A549 (cell line): ENCODE measurements at regions not wholly inside any gene's neighbourhood (a gene's known extent, or its start where the extent isn't known, plus 50 kb on each side); places are given as distances from the start of the nearest gene placed in this dataset.

Experiments
- ATAC-seq, 2 experiments: fragments of 200-7000 bp in 1 of 2; fragments of >200 bp in 1 of 2; cut with Nextera tagmentation in 1 of 2; cut with Tn5 transposase in 1 of 2; 3 replicates each; pipeline versions ENCODE4 v1.8.0 to v1.9.1; 2018 to 2020; ENCODE audit warnings: mild to moderate bottlenecking in 1 of 2, moderate library complexity in 1 of 2
- CTCF ChIA-PET: fragments of 300-600 bp; sonication (Branson Sonifier 250); formaldehyde crosslinking; extraction: SDS; loops from one replicate; lab custom pipeline; 2021; ENCODE audit warnings: antibody characterized with exemption, inconsistent platforms; lab: Yijun Ruan, JAX
- POLR2A ChIA-PET: fragments of 350-600 bp; formaldehyde crosslinking; extraction: SDS; loops from one replicate; lab custom pipeline; 2021; ENCODE audit warnings: antibody characterized with exemption, inconsistent platforms; lab: Yijun Ruan, JAX
- DNase-seq, 2 experiments: peaks; one replicate each; pipeline versions ENCODE4 v3.0.0 to v3.0.0-alpha.2; 2011 to 2016; ENCODE audit warnings: low read depth in 1 of 2, low spot score in 1 of 2
- FAIRE-seq: peaks from 2 replicates; lab custom pipeline; 2011; peaks lifted over from hg19 to GRCh38; lab: Jason Lieb, UNC
- H3K27ac ChIP-seq, 2 experiments: fragments of >200 bp; sonication (Bioruptor Twin); formaldehyde crosslinking; 3 replicates each; pipeline ENCODE4 v1.5.1; 2016 to 2017
- H3K4me1 ChIP-seq: fragments of >200 bp; sonication (Bioruptor Twin); formaldehyde crosslinking; 3 replicates; pipeline ENCODE4 v1.6.1; 2016
- H3K4me2 ChIP-seq: fragments of >200 bp; sonication (Bioruptor Twin); formaldehyde crosslinking; 3 replicates; pipeline ENCODE4 v1.6.1; 2016
- H3K4me3 ChIP-seq: fragments of >200 bp; sonication (Bioruptor Twin); formaldehyde crosslinking; 3 replicates; pipeline ENCODE4 v1.5.1; 2016
- H3K9me3 ChIP-seq: fragments of >200 bp; sonication (Bioruptor Twin); formaldehyde crosslinking; 3 replicates; pipeline ENCODE4 v1.6.1; 2016
- CEBPB ChIP-seq, 2 experiments: fragments of >200 bp in 1 of 2; sonication (Bioruptor Twin) in 1 of 2; formaldehyde crosslinking in 1 of 2; IDR thresholded peaks; 2 replicates each; pipeline ENCODE4 v1.6.1; 2012 to 2016
- ELK1 ChIP-seq: fragments of 150-350 bp; IDR thresholded peaks from 2 replicates; pipeline ENCODE4 v1.6.1; 2014; ENCODE audit warnings: low read depth, mild to moderate bottlenecking, low read length
- ESRRA ChIP-seq: fragments of 150-350 bp; IDR thresholded peaks from 2 replicates; pipeline ENCODE4 v1.6.1; 2014; ENCODE audit warnings: mild to moderate bottlenecking, low read length, borderline replicate concordance
- FOXS1 ChIP-seq: fragments of 250-450 bp; sonication (Bioruptor Pico); IDR thresholded peaks from 2 replicates; pipeline ENCODE4 v1.5.0; 2020; ENCODE audit warnings: mild to moderate bottlenecking, moderate library complexity
- GATA3 ChIP-seq: IDR thresholded peaks from 2 replicates; pipeline ENCODE4 v1.6.1; 2012; ENCODE audit warnings: borderline replicate concordance
- HDAC2 ChIP-seq: fragments of 200-600 bp; sonication (generic); IDR thresholded peaks from 2 replicates; pipeline ENCODE4 v1.6.1; 2016
- HOXA7 ChIP-seq: fragments of 250-450 bp; sonication (Bioruptor Pico); IDR thresholded peaks from 2 replicates; pipeline ENCODE4 v1.5.0; 2020; ENCODE audit warnings: mild to moderate bottlenecking, moderate library complexity
- HOXB5 ChIP-seq: fragments of 250-450 bp; sonication (Bioruptor Pico); IDR thresholded peaks from 2 replicates; pipeline ENCODE4 v1.5.0; 2020; ENCODE audit warnings: mild to moderate bottlenecking, moderate library complexity
- JUN ChIP-seq, 2 experiments: fragments of >200 bp; sonication (Bioruptor Twin); formaldehyde crosslinking; IDR thresholded peaks; 2 replicates in 1 of 2; 3 replicates in 1 of 2; pipeline ENCODE4 v1.6.1; 2016 to 2017
- JUNB ChIP-seq: fragments of >200 bp; sonication (Bioruptor Twin); formaldehyde crosslinking; IDR thresholded peaks from 2 replicates; pipeline ENCODE4 v1.6.1; 2016
- KDM1A ChIP-seq: fragments of 200-600 bp; sonication (generic); IDR thresholded peaks from 2 replicates; pipeline ENCODE4 v1.6.1; 2016; ENCODE audit warnings: low read depth, mild to moderate bottlenecking
- MAFK ChIP-seq: fragments of 450-650 bp; IDR thresholded peaks from 2 replicates; pipeline ENCODE4 v1.6.1; 2014; ENCODE audit not compliant: partially characterized antibody
- MAZ ChIP-seq: fragments of 150-350 bp; IDR thresholded peaks from 2 replicates; pipeline ENCODE4 v1.6.1; 2014; ENCODE audit warnings: antibody characterized with exemption, low read depth, low read length, borderline replicate concordance
- RAD21 ChIP-seq, 2 experiments: fragments of >200 bp in 1 of 2; sonication (Bioruptor Twin) in 1 of 2; formaldehyde crosslinking in 1 of 2; IDR thresholded peaks in 1 of 2; conservative IDR thresholded peaks in 1 of 2; 2 replicates in 1 of 2; 3 replicates in 1 of 2; pipeline ENCODE4 v1.6.1; 2012 to 2018; ENCODE audit warnings: inconsistent platforms in 1 of 2
- RARB ChIP-seq: fragments of 250-450 bp; sonication (Bioruptor Pico); IDR thresholded peaks from 2 replicates; pipeline ENCODE4 v1.8.0; 2021; ENCODE audit warnings: mild to moderate bottlenecking, moderate library complexity
- RCOR1 ChIP-seq: fragments of 150-350 bp; IDR thresholded peaks from 2 replicates; pipeline ENCODE4 v1.6.1; 2014; ENCODE audit warnings: antibody characterized with exemption, low read length, low read depth
- RFX5 ChIP-seq: fragments of 450-650 bp; IDR thresholded peaks from 2 replicates; pipeline ENCODE4 v1.7.1; 2014; ENCODE audit warnings: antibody characterized with exemption, mild to moderate bottlenecking, moderate library complexity
- RNF2 ChIP-seq: fragments of 200-600 bp; sonication (generic); IDR thresholded peaks from 2 replicates; pipeline ENCODE4 v1.6.1; 2016; ENCODE audit warnings: low read depth, mild to moderate bottlenecking, antibody characterized with exemption, moderate library complexity, borderline replicate concordance
- SREBF2 ChIP-seq: fragments of 450-650 bp; IDR thresholded peaks from 2 replicates; pipeline ENCODE4 v1.6.1; 2014; ENCODE audit warnings: mild to moderate bottlenecking, moderate library complexity
- TFCP2L1 ChIP-seq: fragments of 250-450 bp; sonication (Bioruptor Pico); IDR thresholded peaks from 2 replicates; pipeline ENCODE4 v1.5.0; 2021; ENCODE audit warnings: mild to moderate bottlenecking
- ZFP36 ChIP-seq: fragments of 450-650 bp; IDR thresholded peaks from 2 replicates; pipeline ENCODE4 v1.6.1; 2014; ENCODE audit warnings: borderline replicate concordance; ENCODE audit not compliant: partially characterized antibody
- WGBS: methylation state at CpG from one replicate; pipeline ENCODE4 v1.1.6; 2017; ENCODE audit errors: missing lambda C conversion rate; 5-methylcytosine and 5-hydroxymethylcytosine counted together
- TF ChIP-seq, protein P1 (sequence below): IDR thresholded peaks from 2 replicates; pipeline ENCODE4 v1.6.1; 2012
- TF ChIP-seq, protein P2 (sequence below): fragments of 250-450 bp; sonication (Bioruptor Pico); IDR thresholded peaks from 2 replicates; pipeline ENCODE4 v1.5.0; 2020; ENCODE audit warnings: low read depth, mild to moderate bottlenecking, moderate library complexity

DNA sequence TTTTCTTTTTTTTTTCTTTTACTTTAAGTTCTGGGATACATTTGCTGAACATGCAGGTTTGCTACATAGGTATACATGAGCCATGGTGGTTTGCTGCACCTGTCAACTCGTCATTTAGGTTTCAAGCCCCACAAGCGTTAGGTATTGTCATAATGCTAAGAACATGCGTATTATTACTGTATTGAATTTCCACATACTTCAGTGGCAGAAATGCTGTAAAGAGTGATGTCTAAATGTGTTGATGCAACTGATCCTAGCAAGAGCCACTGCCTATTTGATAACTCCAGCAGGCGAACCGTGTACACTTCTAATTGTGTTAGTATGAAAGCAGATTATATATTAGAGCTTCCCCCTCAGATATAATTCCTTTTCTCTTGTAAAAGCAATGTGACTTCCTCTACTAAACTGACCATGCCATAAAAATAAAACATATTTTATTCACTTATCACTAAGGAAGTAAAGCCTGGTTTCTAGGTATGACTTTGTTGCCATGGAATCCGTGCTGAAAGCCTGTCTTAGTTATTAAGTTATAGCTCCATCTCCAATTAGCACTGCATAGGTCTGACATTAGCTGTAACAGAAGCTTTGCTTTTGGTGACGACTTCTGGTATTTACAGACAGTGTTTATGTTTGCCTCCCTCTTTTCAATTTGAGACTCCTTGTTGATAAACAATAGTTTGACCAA lies 280.0 kb downstream of the GALR1 start:
- Histone ChIP-seq H3K4me2 (no peak overlapping the region), H3K9me3 (no peaks in the 10 kb centered on the region), H3K27ac (no peak overlapping the region), H3K4me1 (no peaks in the 10 kb centered on the region), H3K4me3 (no peak overlapping the region)
- no peak for FAIRE-seq
- ChIA-PET POLR2A (no interaction called here), CTCF (no interaction called here)
- TF ChIP-seq SREBF2: no peak
- no peak for TF ChIP-seq GATA3
- TF ChIP-seq CEBPB (IDR thresholded peaks at IDR 0.05): no peak
- TF ChIP-seq, protein P1, sequence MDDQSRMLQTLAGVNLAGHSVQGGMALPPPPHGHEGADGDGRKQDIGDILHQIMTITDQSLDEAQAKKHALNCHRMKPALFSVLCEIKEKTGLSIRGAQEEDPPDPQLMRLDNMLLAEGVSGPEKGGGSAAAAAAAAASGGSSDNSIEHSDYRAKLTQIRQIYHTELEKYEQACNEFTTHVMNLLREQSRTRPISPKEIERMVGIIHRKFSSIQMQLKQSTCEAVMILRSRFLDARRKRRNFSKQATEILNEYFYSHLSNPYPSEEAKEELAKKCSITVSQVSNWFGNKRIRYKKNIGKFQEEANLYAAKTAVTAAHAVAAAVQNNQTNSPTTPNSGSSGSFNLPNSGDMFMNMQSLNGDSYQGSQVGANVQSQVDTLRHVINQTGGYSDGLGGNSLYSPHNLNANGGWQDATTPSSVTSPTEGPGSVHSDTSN: no peak
- TF ChIP-seq HOXA7 (CRISPR knock-in tag): no peak
- TF ChIP-seq RARB (CRISPR knock-in tag): no peak
- TF ChIP-seq MAFK: no peak
- TF ChIP-seq TFCP2L1 (CRISPR knock-in tag): no peak
- no peak for TF ChIP-seq RAD21 (conservative IDR thresholded peaks at IDR 0.05 in 1 of 2, IDR thresholded peaks at IDR 0.05 in 1 of 2)
- TF ChIP-seq JUNB: no peak
- TF ChIP-seq ESRRA: no peak
- no peak for TF ChIP-seq JUN (IDR thresholded peaks at IDR 0.05)
- no peak for TF ChIP-seq ELK1
- no peak for TF ChIP-seq RFX5
- WGBS: 13% methylated on average over 7 of the region's 7 CpGs
- no peak for DNase-seq
- no peak for ATAC-seq

DNA sequence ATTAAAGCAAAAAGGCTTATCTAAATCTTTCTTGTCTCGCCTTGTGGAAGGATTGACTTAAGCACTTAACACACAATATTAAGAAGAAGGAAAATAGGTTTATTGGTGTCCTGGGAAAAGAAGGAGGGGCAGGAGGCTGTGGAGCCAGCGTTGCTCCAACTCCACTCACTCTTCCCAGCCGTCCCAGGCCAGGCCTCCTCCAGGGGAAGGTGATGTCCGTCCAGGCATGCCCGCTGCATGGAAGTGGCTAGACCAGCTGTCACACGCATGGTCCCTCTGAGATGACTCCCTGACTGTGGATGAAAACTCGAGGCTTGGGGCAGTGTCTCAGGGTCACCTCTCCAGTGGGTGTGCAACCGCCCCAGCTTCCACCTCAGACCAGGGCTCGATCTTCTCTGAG lies 281.1 kb downstream of the GALR1 start:
- ChIA-PET POLR2A (no interaction called here), CTCF (no interaction called here)
- FAIRE-seq (no peak), ATAC-seq (no peak), DNase-seq (no peak)
- 20% methylated on average over 8 of the region's 9 CpGs for WGBS
- Histone ChIP-seq H3K9me3 (no peaks in the 10 kb centered on the region), H3K4me3 (no peak overlapping the region), H3K4me1 (no peaks in the 10 kb centered on the region), H3K27ac (no peak overlapping the region), H3K4me2 (no peak overlapping the region)
- TF ChIP-seq RCOR1 (no peak), KDM1A (no peak), MAZ (no peak), FOXS1 (CRISPR knock-in tag) (no peak), MAFK (no peak), HOXB5 (CRISPR knock-in tag) (no peak), JUN (IDR thresholded peaks at IDR 0.05) (no peak), RNF2 (no peak), ZFP36 (no peak), RARB (CRISPR knock-in tag) (no peak), HDAC2 (no peak), JUNB (no peak)
- TF ChIP-seq, protein P1: no peak
- TF ChIP-seq, protein P2, sequence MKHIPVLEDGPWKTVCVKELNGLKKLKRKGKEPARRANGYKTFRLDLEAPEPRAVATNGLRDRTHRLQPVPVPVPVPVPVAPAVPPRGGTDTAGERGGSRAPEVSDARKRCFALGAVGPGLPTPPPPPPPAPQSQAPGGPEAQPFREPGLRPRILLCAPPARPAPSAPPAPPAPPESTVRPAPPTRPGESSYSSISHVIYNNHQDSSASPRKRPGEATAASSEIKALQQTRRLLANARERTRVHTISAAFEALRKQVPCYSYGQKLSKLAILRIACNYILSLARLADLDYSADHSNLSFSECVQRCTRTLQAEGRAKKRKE (CRISPR knock-in tag): no peak
